Stimulated activated CD8-positive, alpha-beta memory T cell treated with anti-CD3 and anti-CD28 coated beads, Interleukin-7, amount 100 ng/mL, for 48 hours (primary cell): ENCODE measurements at regions not wholly inside any gene's neighbourhood (a gene's known extent, or its start where the extent isn't known, plus 50 kb on each side); places are given as distances from the start of the nearest gene placed in this dataset.
"Not testable (repeated sequence)": the region's sequence is repeated elsewhere in the genome, so short reads cannot be mapped to it uniquely, and the experiment has no call there.

Source experiments
- DNase-seq, 2 donors: peaks; one replicate each; pipeline ENCODE4 v3.0.0-alpha.2; 2020; ENCODE audit warnings: low read depth in 1 of 2; ENCODE audit errors: extremely low read depth in 1 of 2

DNA sequence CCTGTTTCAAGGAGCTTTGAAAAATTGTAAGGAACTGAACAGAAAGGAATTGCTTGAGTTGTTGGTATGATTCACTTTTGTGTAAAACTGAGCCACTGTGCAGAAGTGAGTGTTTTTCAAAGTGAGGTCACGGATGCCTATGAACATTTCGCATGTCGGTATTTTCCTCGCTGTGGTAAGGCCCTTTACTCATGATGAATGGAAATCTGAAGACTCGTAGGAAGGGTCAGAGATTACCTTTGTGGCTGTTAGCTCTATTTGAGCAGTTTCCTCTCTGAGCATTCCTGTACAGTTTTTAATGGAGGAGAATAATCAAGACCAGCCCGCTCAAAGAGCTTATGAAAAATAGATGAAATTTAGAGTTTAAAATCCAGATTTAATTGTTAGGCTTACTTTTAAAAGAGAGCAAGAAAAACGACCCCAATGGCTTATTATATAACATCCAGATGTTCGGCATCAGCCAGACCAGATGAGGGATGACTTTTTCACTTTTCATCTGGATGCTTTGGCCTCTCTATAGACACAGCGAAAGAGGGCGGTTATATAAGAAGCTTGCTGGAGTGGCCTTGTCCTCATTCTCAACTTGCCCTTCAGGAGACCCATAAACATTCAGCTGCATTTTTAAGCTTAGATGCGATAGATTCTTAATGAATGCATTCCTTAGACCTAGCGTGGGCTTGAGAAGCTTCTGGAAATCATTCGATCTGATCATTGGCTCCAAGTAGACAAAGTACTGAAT, 99.5 kb downstream of the CD83 start:
- no peak for DNase-seq

DNA sequence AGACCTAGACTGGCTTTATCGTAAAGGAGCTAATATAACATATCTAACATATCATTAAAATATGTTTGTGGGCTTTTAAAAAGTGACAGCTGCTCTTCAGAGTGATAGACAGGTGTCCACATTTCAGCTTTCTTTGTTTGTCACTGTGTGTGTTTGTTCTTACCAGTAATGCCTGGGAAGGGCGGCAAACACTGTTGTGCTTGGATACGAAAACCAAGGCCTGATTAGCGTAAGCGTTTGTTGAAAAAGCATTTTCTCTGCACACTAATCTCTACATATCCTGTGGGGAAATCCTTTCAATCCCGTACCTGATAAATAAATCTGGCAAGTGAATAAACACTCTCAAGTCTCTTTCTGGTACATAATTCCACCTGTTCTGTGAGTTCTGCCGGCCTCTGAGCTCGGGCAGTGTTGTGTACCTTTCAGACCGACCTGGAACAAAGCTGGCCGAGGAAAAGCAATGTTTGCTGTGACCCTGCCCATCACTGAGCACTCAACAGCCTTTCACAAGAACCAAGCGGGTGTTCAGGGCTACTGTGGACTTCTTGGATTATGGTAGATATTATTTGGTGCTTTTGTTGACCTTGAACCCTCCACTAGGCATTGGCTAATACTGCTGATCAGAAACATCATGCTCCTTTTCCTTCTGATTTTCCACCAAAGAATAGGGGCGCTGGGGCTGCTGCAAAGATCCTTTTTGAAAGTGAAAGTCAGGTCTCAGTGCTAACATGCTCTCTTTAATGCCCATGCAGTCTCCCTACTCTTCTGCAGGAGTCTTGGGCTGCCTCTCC, 100.4 kb downstream of the CD83 start:
- no peak for DNase-seq

DNA sequence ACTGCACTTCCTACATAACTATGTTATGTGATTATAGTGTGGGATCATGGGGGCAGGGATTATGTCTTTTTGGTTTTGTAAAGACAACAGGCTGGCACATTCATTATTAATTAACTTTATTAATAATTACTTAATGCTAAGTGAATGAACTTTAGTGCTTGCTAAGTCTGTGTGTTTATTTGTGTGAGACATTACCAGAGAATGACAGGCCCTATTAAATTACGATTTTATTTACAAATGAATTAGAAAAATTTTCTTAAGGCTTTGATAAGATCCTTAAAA, 100.9 kb downstream of the CD83 start:
- DNase-seq = no peak

DNA sequence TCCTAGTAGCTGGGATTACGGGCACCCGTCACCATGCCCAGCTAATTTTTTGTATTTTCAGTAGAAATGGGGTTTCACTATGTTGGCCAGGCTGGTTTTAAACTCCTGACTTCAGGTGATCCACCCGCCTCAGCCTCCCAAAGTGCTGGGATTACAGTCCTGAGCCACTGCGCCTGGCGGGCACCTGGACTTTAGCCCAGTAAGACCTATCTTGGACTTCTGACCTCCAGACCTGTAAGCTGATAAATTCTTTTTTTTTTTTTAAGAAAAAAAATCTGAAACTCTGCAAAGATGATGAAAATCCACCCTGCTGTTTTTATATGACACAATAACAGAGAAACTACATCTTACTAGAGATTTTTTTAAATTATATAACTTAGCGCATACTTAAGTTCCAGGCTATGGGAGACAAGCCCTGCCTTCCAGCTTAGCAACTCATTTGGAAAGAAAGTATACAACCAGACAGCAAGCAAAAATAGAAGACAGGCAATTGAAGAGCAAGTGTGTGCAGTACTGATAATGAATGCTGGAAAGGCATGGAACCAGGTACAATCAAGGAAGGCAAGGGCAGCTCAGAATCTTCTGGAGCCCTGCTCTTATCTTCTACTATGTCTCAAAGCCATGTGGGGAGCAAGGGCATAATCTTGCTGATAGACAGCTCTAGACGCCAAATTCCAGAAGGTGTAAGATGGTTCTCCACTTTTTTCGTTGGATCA, 104.2 kb downstream of the CD83 start:
- DNase-seq = no peak

DNA sequence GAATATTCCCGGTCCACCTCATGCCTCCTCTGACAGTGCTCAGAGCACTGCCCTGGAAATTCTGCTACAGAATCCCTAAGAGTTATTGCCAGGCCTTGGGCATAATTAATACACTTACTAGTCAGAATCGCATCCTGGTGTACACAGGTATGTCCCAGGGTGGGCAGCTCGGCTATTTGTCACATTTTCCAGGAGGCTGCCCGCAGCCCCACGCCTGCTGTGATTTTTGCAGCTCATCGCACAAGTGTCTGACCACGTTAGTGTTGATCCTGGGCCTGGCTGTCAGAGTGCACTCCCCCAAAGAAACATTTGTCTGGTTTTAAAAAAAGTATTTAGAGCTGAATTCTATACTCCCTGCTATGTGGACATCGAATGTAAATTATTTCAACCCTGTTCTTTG, 105.4 kb downstream of the CD83 start:
- no peak for DNase-seq

DNA sequence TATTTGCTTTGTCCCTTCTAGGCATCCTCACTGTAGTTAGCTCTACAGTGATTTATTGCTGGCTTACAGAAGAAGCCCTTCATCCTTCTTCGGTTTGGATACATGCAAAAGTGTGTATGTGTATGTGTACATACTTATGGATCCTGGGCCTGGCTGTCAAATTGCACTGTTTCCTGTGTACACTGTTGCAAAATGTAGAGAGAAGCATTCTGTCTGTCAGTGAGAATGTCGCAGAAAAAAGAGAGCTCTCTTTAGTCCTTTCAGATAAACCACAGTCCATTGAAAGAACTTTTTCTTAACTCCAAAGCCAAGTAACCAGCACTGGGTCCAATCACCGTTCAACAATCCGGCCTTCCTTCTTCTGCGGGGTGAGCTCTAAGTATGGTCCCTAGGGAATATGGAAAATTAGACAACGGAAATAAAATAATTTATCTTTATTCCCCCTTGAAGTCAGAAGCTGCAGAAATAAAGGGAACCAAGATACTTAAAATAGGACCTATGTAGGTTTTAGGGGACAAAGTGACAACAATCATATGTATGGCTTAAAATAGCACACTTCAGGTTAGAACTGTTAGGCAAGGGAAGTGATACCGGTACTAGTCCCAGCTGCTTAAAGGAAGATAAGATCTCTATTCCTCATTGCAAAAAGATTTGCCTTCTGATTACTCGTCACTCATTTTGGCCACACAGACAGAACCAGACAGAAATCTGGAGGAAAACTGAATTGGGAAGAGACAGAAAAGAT, 107.0 kb downstream of the CD83 start:
- DNase-seq = no peak

DNA sequence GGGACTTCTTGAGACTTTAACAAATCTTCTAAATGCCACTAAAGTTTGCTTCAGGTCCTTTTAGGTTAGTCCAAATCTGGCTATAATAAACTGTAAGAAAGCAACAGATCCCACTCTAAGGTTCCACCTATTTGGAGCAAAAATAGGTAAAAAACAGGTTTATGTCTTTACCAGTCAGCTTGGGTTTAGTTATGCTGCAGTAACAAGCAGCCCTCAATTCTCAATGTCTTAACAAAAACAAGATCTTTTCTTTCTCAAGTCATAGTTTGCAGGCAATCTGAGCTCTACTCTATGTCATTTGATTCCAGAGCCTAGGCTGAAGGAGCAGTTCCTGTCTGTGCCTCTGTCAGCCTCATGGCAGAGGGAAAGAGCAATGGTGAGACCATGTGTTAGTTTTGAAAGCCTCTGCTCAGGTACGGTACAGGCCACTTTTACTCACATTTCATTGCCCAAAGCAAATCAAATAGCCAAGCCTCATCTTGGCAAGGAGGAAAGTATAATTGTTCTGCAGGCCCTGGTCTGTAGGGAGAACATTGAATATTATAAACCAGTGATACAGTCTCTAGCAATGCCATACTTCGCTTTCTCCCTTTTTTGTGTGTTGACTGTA, 108.6 kb downstream of the CD83 start:
- DNase-seq = no peak

DNA sequence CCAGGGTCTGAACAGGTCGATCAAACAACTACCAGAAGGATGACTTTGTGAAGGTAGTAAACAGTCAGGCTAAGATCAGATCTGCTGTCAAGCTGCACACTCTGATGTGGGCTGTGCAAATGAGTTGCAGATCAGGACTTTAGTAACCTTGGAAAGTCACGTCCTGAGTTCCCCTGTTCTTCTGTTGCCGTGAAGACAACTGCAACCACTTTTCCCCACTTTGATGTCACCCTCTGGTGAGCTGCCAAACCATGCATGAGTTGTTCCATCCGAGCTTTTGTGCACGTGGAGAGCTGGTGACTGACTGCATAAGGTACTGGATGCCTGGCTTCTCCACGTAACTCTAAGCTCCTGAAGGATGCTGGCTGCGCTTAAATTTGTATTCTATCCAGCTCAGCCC, 111.0 kb downstream of the CD83 start:
- DNase-seq = no peak

DNA sequence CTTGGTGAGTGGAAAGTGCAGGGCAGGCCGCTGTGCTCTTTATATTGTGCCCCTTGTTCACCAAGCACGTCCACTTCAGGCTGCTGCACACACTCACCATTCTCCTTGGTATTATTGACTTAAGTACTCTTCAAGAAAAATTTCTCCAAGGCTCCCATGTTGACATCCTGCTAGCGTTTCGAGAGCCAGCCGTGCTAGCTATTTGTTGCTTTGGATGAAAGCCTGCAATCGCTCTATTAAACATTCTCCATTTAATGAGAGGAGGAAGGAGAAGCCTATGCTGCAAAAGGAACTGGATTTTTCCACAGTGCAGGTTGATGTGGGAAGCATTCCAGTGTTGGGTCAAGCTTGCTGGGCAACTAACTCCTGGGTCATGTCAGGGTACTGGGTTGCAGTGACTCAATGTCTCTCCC, 113.5 kb downstream of the CD83 start:
- DNase-seq = no peak

DNA sequence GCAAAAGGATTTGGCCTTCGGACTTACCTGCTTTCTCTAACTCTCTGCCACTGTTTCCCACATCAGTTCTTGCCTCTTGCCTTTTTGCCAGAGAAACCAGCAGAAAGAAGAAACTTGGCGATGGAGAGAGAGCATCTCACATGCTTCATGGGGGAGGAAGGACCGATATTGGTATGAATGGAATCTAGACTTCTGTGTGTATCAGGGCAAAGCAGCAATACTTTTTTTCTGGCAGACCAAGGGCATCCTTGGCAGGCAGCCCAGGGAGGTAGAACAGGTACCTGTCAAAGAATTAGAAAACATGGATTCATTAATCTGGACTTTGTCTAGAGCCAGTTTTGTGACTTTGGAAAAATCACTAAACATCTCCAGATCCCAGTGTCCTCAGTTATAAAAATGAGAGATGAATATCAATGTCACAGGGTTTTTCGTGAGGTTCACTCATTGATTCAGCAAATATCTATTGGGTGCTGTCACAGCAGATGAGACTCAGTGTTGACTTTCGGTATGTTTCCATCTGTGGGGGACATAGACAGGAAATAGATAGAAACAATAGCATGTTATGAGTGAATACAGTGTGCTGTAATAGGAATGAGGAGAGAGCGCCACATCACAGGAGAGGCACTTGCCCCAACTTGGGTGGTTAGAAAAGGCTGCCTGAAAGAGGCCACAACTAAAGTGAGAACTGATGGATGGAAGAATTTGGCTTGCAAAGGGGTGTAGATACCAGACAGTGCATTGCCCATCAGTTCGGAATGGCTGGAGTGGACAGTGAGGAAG, 114.1 kb downstream of the CD83 start:
- DNase-seq = no peak

DNA sequence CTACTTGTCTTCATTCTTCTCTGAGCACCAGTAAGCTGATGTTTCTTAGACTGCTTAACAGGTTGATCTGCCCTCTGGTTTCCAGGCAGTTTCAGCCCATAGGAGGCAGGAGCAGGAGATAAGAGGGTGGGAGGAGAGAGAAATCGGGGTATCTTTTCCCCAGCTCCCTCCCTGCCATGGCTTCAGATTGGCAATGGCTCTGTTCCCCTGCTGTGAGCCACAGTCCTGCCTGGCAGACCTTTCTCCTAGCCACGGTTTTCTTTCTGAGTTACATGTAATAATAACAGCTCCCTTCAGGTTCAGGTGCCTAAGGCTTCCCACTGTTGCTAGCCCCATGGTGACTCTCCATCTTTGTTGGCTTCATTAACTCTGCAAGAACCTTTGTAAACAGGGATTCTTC, 115.3 kb downstream of the CD83 start:
- no peak for DNase-seq

DNA sequence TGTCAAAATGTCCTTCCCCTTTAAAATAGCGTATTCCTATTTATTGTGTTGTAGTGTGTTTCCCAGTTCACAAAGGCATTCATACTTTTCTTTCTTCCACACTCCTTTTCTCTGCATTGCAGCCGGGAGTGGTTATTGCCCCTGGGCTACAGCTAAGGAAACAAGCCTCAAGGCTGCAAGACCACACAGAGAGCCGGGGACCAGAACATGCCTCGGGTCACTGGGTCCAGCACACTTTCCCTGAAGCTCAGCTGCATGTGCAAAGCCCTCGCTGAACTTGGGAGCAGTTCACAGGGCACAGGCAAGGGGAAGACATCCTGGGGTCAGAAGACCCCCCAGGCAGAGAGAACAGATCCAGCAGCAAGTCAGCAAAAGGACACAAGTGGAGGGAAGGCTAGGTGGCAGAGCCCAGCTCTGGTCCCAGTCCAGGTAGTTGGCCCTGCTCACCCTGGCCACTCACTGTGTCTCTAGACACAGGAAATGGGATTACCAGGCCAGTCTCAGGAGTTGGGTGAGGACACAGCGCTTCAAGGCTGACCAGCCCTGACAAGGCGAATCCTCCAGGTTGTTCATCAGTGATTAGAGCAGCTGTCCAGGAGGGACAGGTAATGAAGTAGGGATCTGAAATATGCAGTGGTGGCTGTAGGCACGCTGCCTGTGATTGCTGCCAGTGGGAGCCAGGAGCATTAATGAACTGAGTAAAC, 118.2 kb downstream of the CD83 start:
- DNase-seq = no peak

DNA sequence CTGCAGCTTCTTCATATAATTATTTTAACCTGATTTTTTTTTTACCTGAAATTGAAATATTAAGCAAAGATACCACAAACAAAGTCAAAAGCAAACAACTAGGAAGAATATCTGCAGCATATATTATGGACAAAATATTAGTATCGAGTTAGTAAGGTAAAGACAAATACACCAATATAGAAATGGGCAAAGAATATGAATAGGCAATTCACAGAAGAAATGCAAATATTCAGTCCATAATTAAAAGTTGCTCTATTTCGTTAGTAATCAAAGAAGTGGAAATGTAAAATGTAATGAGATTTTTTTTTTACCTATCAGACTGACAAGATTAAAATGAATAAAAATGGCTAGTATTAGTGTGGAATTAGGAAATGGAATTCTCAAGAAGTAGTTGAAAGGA, 121.5 kb downstream of the CD83 start:
- DNase-seq = no peak

DNA sequence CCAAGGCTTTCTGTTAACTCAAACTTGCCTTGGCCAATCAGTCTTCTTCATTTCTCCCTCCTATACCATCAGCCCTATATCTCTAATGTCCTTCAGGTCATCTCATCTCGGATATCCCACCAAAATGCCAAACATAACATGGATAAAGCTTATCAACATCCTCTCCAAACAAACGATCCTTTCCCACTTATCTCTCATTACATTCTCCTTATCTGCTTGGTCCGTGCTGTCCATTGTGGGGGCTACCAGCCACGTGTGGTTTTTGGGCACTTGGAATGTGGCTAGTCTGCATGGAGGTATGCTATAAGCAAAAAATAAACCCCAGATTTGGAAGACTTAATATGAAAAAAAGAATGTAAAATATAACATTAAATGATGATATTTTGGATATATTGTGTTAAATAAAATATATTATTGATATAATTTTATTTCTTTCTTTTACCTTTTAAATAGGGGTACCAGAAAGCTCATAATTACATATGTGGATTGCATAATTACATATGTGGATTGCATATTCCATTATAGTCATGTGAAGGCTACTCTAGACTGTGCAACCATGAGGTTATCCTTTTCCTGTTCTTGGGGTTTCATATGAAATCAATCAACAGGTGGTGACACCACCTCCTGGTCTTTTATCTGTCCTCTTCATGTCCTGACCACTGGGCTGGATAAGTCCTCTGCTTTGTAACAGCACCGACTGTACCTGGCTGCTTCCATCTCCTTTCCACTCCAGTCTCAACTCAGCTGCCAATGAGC, 123.0 kb downstream of the CD83 start:
- DNase-seq = no peak

DNA sequence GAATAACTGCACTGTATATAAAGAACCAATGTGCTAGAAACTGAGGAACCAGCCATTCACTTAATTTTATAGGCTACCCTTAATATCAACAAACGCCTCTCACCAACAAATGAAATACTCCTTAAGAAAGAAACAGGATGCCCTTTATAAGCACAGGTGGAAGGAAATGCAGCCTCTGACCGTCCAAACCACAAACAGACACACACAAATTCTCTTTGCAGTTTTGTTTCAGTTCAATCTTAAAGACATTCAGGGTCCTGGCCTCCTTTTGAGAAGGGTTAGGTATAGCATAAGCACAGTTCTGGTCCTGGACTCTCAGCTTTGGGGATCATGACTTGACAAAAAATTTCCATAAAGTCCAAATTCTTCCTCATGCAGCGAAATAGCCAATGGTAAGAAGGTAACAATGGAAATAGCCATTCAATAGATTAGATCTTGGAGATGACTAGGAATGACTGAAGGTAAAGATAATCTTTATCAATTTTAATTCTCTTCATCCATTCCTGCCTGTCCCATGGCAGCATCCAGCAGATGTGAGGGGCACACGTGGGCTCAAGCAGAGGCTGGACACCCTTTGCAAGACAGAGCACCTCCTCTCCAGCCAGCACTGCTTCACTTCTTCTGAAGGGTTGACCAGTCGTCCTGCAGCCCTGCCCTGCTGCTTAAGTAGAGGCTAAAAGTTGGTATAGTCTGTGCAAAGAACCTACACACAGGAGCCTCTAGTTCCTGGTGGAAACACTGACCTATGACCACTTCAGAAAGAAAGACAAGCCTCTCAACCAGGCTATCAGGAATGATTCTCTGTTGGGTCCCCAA, 123.9 kb downstream of the CD83 start:
- DNase-seq = no peak

DNA sequence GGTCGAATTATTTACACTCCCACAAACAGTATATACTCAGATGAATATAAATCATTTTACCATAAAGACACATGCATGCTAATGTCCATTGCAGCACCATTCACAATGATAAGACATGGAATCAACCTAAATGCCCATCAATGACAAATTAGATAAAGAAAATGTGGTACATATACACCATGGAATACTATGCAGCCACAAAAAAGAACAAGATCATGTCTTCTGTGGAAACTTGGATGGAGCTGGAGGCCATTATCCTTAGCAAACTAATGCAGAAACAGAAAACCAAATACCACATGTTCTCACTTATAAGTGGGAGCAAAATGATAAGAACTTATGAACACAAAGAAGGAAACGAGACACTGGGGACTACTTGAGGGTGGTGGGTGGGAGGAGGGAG, 125.3 kb downstream of the CD83 start:
- not testable (repeated sequence) for DNase-seq

DNA sequence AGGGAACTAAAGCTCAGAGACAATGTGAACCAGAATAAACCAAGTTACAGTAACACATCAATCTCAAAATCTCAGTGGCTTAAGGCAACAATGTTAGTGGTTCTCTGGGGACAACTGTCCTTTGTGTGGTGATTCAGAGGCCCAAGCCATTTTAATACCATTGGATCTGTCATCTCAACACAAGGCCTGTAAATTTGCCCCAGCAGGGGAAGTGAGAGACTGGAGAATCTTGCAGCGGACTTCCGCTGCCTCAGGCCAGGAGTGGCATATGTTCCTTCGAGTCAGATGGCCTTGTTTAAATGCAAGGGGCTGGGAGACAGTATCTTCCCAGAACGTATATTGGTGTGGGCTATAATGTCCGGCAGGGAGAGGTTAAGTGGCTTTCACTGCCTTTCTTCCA, 126.0 kb downstream of the CD83 start:
- no peak for DNase-seq

DNA sequence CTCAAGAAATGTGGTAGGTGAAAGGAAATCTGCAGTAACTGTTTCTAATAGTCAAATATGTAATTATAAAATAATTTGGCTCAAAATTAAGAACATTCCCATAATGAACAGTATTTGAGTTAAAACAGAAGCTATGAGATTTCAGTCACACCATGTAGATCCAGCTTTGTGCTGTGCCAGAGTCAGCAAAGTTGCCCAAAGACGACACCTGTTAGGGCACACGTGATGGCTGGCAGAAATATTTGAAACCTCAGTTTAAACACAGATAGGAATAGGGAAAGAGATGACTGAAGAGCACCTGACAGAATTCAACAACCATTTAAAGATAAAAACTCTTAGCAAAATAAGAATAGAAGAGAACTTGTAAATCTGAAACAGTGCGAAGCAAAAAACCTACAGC, 129.3 kb downstream of the CD83 start:
- DNase-seq = no peak
